ENCODE measurements at regions not wholly inside any gene's neighbourhood (a gene's known extent, or its start where the extent isn't known, plus 50 kb on each side); places are given as distances from the start of the nearest gene placed in this dataset.

DNA sequence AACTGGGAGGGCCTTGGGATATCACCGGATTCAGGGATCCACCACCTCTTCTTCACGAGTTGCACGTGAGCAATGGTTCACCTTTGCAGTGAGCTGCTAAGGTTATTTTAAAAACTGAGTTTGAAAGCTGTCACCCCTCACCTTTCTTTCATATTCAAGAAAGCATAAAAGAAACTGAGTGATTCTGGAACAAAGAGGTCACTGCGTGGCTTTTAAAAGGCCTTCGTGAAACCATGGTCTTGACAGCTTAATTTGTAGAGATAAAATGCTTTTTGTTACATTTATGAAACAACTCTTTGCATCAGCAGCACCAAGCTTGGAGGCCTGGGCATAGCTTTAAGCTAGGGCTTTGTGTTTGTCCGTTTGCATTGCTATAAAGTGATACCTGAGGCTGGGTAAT, 101.4 kb upstream of the NECTIN1 start:
- DNase-seq (ENCODE audit: low read depth) = no peak

- DNase-seq (ENCODE audit: low read depth) = no peak
These were observed 100.4 kb upstream of the NECTIN1 start for GRCh38 chr11:119829402-119829801.

- no peak for DNase-seq (ENCODE audit: low read depth)
These were observed 99.8 kb upstream of the NECTIN1 start for GRCh38 chr11:119828819-119829218.

DNA sequence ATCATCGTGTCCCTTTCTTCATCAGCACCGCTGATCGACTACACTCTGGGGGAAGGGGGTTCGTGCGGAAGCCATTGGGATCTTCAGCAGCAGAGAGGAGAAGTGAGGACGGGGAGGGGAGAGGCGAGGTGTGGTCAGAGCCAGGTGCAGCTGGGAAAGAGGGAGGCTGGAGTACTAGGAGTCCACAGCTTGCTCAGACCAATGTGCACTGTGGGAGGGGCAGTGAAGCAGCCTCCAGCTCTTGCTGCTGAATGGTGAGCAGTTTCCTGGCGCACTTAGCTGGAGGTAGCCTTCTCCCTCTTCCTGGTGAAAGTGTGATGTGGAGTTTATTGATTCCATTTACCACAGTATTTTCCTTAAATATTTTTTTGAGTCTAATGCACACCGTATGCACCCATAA, 99.0 kb upstream of the NECTIN1 start:
- no peak for DNase-seq (ENCODE audit: low read depth)

GRCh38 chr11:119827113-119827512, 98.1 kb upstream of the NECTIN1 start:
- no peak for DNase-seq (ENCODE audit: low read depth)

- no peak for DNase-seq (ENCODE audit: low read depth)
These were observed 94.1 kb upstream of the NECTIN1 start for GRCh38 chr11:119823077-119823476.

GRCh38 chr11:119816660-119817059, 87.7 kb upstream of the NECTIN1 start:
- DNase-seq (ENCODE audit: low read depth) = no peak

- no peak for DNase-seq (ENCODE audit: low read depth)
These were observed 85.8 kb upstream of the NECTIN1 start for GRCh38 chr11:119814766-119815165.

- DNase-seq (ENCODE audit: low read depth) = peak; percentile 20
These were observed 81.7 kb upstream of the NECTIN1 start for GRCh38 chr11:119810478-119811232.

- no peak for DNase-seq (ENCODE audit: low read depth)
These were observed 80.3 kb upstream of the NECTIN1 start for GRCh38 chr11:119809346-119809745.

DNA sequence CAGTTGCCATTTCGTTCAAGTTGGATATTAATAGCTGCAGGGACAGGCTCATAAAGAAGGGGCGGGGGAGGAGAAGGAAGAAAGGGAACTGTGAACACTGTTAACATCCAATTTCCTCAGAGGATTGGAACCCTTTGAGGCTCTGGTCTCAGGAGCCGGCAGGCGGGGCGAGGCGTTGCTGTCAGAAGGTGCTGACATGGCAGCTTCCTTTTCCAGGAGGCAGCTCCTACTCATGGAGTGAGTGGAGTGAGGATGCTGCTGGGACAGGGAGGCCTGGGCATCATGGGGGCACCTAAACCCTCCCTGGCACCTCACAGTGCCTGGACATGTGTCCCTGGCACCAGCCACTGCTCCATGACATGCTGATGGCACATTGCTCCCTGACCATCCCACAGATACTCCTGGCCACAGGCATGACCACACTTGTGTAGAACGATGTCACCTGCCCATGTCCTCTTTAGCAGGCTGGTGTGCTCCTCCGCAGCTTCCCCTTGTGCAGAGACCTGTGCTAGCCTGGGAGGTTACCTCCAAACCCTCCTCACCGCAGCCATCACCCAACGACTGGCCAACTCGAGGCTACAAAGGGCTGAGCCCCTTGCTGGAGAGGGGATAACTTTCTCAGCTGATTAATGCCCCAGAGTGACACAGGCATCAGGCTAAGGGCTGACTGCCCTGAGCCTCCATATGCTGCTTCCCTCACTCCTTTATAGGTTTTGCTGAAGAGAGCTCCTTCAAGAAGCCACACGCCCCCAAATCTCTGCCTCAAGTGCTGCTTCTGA, 79.6 kb upstream of the NECTIN1 start:
- DNase-seq (ENCODE audit: low read depth) = no peak

GRCh38 chr11:119807841-119808240, 78.8 kb upstream of the NECTIN1 start:
- DNase-seq (ENCODE audit: low read depth) = no peak

- no peak for DNase-seq (ENCODE audit: low read depth)
These were observed 78.4 kb upstream of the NECTIN1 start for GRCh38 chr11:119807402-119807801.

DNA sequence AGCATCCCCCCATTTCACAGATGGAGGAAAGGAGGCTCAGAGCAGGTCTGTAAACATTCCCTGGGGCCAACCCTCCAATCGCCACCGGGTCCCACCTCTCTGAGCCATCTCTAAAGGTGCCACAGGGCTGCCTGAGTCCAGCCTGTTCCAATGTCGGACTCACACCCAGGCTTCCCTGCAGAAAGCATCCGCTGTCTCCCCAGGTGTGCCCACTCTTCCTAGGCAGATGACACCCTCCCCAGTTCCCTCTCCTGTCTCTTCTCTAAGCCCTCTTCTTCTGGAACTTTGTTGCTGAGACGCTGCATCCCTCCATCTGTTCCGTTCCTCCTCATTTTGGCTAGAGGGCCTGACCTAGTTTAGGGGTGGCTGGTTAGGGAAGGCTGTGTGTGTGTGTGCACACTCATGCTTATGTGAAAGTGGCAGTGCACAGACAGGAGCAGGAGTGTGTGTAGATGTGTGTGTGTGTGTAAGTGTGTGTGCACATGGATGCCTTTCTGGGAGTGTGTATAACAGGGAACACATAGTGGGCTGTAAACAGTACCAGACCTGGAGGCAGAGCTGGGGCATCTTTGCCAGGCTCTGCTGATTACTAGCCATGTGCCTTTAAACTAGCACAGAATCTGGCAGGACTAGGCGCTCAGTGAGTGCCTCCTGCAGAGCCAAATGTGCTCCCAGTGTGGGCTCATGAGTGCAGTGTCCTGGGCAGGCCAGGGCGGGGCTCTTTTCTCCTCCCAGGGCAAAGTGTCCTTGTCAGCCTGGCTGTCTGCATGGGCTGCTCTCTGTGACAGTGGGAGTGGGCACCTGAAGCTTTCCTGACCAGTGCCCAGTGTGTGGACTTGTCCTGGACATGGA, 77.3 kb upstream of the NECTIN1 start:
- DNase-seq (ENCODE audit: low read depth) = no peak

- no peak for DNase-seq (ENCODE audit: low read depth)
These were observed 76.7 kb upstream of the NECTIN1 start for GRCh38 chr11:119805663-119806062.

DNA sequence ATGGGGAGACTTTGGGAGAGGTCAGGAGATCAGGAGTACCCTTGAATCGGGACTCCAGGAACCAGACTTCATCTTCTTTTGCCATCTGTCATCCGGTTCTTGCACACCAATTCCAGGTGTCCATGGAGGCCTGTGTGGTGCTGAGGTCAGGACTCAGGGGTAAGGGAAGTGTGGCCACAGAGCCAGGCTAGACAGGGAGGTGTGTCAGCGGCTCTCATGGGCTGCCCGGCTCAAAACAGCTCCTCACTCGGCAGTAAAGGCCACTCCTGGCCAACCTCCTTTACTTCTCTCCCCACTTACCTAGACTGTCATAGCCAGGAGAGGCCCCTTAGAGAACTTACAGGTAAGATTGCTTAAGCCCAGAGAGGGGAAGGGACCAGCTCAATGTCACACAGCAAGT, 75.7 kb upstream of the NECTIN1 start:
- no peak for DNase-seq (ENCODE audit: low read depth)

DNA sequence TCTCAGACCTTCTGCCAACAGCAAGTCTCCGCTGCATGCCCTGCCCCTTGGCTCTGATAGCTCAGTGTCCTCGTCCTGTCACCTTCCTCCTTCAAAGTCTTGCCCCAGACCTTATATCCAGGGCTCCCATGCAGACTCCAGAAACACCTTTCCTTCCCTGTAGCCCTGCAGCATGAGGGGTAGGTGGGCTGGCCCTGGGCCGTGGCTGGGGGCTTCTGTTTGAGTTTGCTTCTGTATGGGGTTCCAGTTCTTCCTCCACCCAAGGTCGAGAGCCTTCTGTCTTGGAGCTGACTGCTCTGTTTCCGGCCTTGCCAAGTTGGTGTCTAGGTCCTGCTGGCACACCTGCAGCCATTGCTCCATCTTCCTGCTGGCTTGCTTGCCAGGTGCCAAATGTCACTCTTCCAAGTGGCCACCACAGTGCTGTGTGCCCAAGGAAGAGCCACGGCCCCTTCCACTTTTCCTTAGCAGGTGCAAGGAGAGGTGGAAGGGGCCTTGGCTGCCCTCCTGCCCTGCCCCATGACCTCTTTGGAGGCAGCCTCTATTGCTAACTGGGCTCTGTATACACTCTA, 74.8 kb upstream of the NECTIN1 start:
- DNase-seq (ENCODE audit: low read depth) = no peak

DNA sequence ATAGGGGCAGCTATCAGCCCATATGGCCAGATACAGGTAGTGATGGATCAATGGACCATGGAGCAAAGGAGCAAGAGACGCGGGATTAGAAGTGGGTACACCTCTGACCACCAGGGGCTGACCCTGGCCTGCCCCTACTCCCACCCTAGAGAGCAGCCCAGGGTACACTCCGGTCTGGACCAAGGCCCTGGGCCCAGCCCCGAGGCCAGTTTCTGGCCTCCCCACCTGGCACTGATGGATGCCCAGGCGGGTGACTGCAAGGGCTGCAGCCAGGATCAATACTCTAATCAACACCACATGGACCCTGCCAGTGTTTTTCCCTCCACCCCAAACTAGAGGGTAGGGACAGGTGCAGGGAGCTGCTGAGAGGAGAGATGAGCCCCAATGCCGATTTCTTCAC, 74.1 kb upstream of the NECTIN1 start:
- no peak for DNase-seq (ENCODE audit: low read depth)

DNA sequence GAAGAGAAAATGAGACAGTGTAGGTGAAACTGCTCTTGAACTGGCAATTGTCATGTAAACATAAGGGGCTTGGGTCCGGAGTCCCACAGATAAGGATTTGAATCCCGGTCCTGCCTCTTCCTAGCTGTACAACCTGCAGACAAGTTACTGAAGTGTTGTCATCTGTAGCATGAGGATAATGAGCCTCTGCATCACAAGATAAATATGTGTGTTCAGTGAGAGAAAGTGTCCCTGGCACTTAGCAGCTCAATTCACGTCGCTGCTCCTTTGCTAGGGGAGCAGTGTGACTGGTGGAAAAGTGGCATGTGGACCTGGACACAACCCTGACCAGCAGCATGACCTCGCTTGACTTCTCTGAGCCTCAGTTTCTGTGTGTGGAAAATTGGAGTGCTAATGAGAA, 73.7 kb upstream of the NECTIN1 start:
- DNase-seq (ENCODE audit: low read depth) = no peak

- DNase-seq (ENCODE audit: low read depth) = no peak
These were observed 71.6 kb upstream of the NECTIN1 start for GRCh38 chr11:119800619-119801018.

DNA sequence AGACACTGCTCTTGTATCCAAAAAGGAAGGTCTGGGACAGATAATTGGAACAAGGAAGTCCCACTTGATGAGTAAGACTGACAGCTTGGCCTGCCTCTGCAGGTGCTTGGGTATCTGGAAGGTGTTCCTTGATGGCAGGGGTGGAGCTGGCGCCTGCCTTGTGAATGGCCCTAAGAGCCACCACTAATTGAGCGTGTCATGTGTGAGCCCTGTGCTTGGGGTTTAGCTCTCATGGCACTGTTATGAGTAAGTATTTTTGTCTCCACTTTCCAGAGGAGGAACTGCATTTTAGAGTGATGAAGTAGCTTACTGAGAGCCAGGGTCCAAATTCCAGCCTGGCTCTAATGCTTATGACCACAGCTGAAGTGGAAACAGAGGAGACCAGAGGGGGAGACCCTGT, 71.2 kb upstream of the NECTIN1 start:
- DNase-seq (ENCODE audit: low read depth) = no peak

- DNase-seq (ENCODE audit: low read depth) = no peak
These were observed 69.7 kb upstream of the NECTIN1 start for GRCh38 chr11:119798656-119799055.

All from HT1080 (cell line).